ENCODE measurements at regions not wholly inside any gene's neighbourhood (a gene's known extent, or its start where the extent isn't known, plus 50 kb on each side); places are given as distances from the start of the nearest gene placed in this dataset.

GRCh38 chr5:167794121-167794520 is 497.3 kb upstream of the WWC1 start:
- Histone ChIP-seq H3K79me2 (ENCODE audit: control insufficient read depth, insufficient read depth, low read length) (no peaks in the 10 kb centered on the region), H3K9ac (ENCODE audit: low read length) (no peak overlapping the region), H3K36me3 (replicated peaks in 1 of 2; ENCODE audit: control extremely low read depth in 1 of 2, control insufficient read depth in 1 of 2, extremely low read depth in 1 of 2, insufficient read depth in 2 of 2, low read length in 1 of 2) (no peaks in the 10 kb centered on the region), H4K20me1 (ENCODE audit: control insufficient read depth, insufficient read depth, low read length, poor library complexity, severe bottlenecking) (no peaks in the 10 kb centered on the region), H3K4me2 (replicated peaks; ENCODE audit: low read depth, low read length, poor library complexity, severe bottlenecking) (no peak overlapping the region), H2AFZ (ENCODE audit: insufficient read depth, low read depth, low read length, poor library complexity, severe bottlenecking) (no peak overlapping the region), H3K27me3 (replicated peaks in 1 of 4; ENCODE audit: control extremely low read depth in 1 of 4, control insufficient read depth in 3 of 4, insufficient read depth in 4 of 4, low read length in 3 of 4) (no peaks in the 10 kb centered on the region), H3K4me1 (ENCODE audit: control insufficient read depth in 2 of 2, insufficient read depth in 2 of 2, low read length in 2 of 2) (no peaks in the 10 kb centered on the region), H3K27ac (ENCODE audit: low read length in 2 of 2) (no peak overlapping the region), H3K9me3 (ENCODE audit: control extremely low read depth in 1 of 3, control insufficient read depth in 2 of 3, insufficient read depth in 1 of 3, low read length in 2 of 3) (no peaks in the 10 kb centered on the region), H3K4me3 (ENCODE audit: control extremely low read depth in 1 of 5, extremely low read depth in 1 of 5, insufficient read depth in 1 of 5, low read depth in 2 of 5, low read length in 4 of 5) (no peak overlapping the region)
- intact Hi-C loops (cut with micrococcal nuclease): no loop called here
- ATAC-seq (ENCODE audit: low read depth) (no peak), DNase-seq (no peak)
- H3K4me1 Mint-ChIP-seq: no peaks in the 10 kb centered on the region
- ChIA-PET CTCF (no interaction called here), POLR2A (no interaction called here)
- TF ChIP-seq CTCF (IDR thresholded peaks at IDR 0.05) (no peak), EZH2 (IDR thresholded peaks at IDR 0.05; ENCODE audit: borderline replicate concordance, insufficient read depth, low read depth, low read length, poor library complexity, severe bottlenecking) (no peak)
- WGBS (ENCODE audit: insufficient coverage): 89% methylated on average over 3 of the region's 4 CpGs
- H3K4me3 Mint-ChIP-seq: no peak overlapping the region
- no peaks in the 10 kb centered on the region for H3K27me3 Mint-ChIP-seq
- no peak overlapping the region for H3K27ac Mint-ChIP-seq
- H3K9me3 Mint-ChIP-seq (ENCODE audit: insufficient read depth): no peaks in the 10 kb centered on the region

- Histone ChIP-seq H3K9me3 (ENCODE audit: control extremely low read depth in 1 of 3, control insufficient read depth in 2 of 3, insufficient read depth in 1 of 3, low read length in 2 of 3) (no peaks in the 10 kb centered on the region), H3K79me2 (ENCODE audit: control insufficient read depth, insufficient read depth, low read length) (no peaks in the 10 kb centered on the region), H4K20me1 (ENCODE audit: control insufficient read depth, insufficient read depth, low read length, poor library complexity, severe bottlenecking) (no peaks in the 10 kb centered on the region), H3K9ac (ENCODE audit: low read length) (no peak overlapping the region), H3K36me3 (replicated peaks in 1 of 2; ENCODE audit: control extremely low read depth in 1 of 2, control insufficient read depth in 1 of 2, extremely low read depth in 1 of 2, insufficient read depth in 2 of 2, low read length in 1 of 2) (no peaks in the 10 kb centered on the region), H3K4me2 (replicated peaks; ENCODE audit: low read depth, low read length, poor library complexity, severe bottlenecking) (no peak overlapping the region), H3K4me1 (ENCODE audit: control insufficient read depth in 2 of 2, insufficient read depth in 2 of 2, low read length in 2 of 2) (no peaks in the 10 kb centered on the region), H2AFZ (ENCODE audit: insufficient read depth, low read depth, low read length, poor library complexity, severe bottlenecking) (no peak overlapping the region), H3K27ac (ENCODE audit: low read length in 2 of 2) (no peak overlapping the region), H3K4me3 (ENCODE audit: control extremely low read depth in 1 of 5, extremely low read depth in 1 of 5, insufficient read depth in 1 of 5, low read depth in 2 of 5, low read length in 4 of 5) (no peak overlapping the region), H3K27me3 (replicated peaks in 1 of 4; ENCODE audit: control extremely low read depth in 1 of 4, control insufficient read depth in 3 of 4, insufficient read depth in 4 of 4, low read length in 3 of 4) (no peaks in the 10 kb centered on the region)
- DNase-seq: no peak
- POLR2A ChIA-PET: no interaction called here
- intact Hi-C loops (cut with micrococcal nuclease): no loop called here
- H3K27ac Mint-ChIP-seq: no peak overlapping the region
- TF ChIP-seq EZH2 (IDR thresholded peaks at IDR 0.05; ENCODE audit: borderline replicate concordance, insufficient read depth, low read depth, low read length, poor library complexity, severe bottlenecking): no peak
- TF ChIP-seq CTCF (IDR thresholded peaks at IDR 0.05): no peak
- H3K27me3 Mint-ChIP-seq: no peaks in the 10 kb centered on the region
- no peak for ATAC-seq (ENCODE audit: low read depth)
- H3K4me3 Mint-ChIP-seq: no peak overlapping the region
- no peaks in the 10 kb centered on the region for H3K9me3 Mint-ChIP-seq (ENCODE audit: insufficient read depth)
- WGBS (ENCODE audit: insufficient coverage): 83% methylated on average over 2 of the region's 5 CpGs
- CTCF ChIA-PET: no interaction called here
- H3K4me1 Mint-ChIP-seq: no peaks in the 10 kb centered on the region
These were observed 494.8 kb upstream of the WWC1 start for GRCh38 chr5:167796672-167797071.
